PC-3 (cell line): ENCODE measurements at regions not wholly inside any gene's neighbourhood (a gene's known extent, or its start where the extent isn't known, plus 50 kb on each side); places are given as distances from the start of the nearest gene placed in this dataset.

Source experiments
- EZH2 ChIP-seq: fragments of 300-600 bp; sonication (generic); IDR thresholded peaks from one replicate; pipeline ENCODE4 v1.6.1; 2017; ENCODE audit warnings: antibody characterized with exemption, mild to moderate bottlenecking, low read length; ENCODE audit not compliant: unreplicated experiment
- TF ChIP-seq, protein P1 (sequence below): fragments of 300-600 bp; sonication (generic); conservative IDR thresholded peaks from 2 replicates; pipeline ENCODE4 v1.5.1; 2017; ENCODE audit warnings: antibody characterized with exemption, low read depth, mild to moderate bottlenecking, low read length

DNA sequence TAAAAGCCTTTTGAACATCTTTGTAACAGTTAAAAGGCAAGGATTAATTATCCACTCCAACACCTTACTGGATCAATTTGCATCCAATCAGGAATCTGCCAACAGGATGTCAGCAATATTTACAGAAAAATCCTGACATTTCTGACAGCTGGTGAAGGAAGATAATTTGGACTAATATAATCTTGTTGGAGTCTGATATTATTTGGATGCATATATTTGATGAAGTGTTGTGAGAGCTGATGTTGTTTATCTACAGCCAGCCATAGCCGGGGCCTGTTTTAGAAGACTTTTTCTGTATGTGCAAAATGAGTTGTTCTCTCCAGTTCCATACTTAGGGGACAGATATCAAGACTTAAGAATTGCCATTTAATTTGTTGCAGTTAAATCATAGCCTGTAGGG lies 91.1 kb downstream of the GPR37 start:
- no peak for TF ChIP-seq EZH2
- TF ChIP-seq, protein P1, sequence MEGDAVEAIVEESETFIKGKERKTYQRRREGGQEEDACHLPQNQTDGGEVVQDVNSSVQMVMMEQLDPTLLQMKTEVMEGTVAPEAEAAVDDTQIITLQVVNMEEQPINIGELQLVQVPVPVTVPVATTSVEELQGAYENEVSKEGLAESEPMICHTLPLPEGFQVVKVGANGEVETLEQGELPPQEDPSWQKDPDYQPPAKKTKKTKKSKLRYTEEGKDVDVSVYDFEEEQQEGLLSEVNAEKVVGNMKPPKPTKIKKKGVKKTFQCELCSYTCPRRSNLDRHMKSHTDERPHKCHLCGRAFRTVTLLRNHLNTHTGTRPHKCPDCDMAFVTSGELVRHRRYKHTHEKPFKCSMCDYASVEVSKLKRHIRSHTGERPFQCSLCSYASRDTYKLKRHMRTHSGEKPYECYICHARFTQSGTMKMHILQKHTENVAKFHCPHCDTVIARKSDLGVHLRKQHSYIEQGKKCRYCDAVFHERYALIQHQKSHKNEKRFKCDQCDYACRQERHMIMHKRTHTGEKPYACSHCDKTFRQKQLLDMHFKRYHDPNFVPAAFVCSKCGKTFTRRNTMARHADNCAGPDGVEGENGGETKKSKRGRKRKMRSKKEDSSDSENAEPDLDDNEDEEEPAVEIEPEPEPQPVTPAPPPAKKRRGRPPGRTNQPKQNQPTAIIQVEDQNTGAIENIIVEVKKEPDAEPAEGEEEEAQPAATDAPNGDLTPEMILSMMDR, result no peak
